Esophagus squamous epithelium (tissue), 5 donors: ENCODE measurements at regions not wholly inside any gene's neighbourhood (a gene's known extent, or its start where the extent isn't known, plus 50 kb on each side); places are given as distances from the start of the nearest gene placed in this dataset.
A peak's percentile ranks its signal among the peaks of the same experiment; 100 is the strongest.

Source experiments
- DNase-seq: peaks from one replicate; lab custom pipeline; 2025; lab: John Stamatoyannopoulos, UW
- H3K27ac ChIP-seq, 4 donors: fragments of 200-600 bp; sonication (generic); one replicate each; pipeline ENCODE4 v1.5.1; 2016 to 2019; ENCODE audit warnings: mild to moderate bottlenecking in 1 of 4
- H3K27me3 ChIP-seq, 4 donors: fragments of 200-600 bp; sonication (generic); 1 replicate in 3 of 4; 2 replicates in 1 of 4; pipeline versions ENCODE4 v1.5.1 to v1.6.0; 2017 to 2021; ENCODE audit warnings: antibody characterized with exemption in 1 of 4
- H3K36me3 ChIP-seq, 3 donors: fragments of 200-600 bp; sonication (generic); one replicate each; pipeline ENCODE4 v1.5.1; 2016 to 2019
- H3K4me1 ChIP-seq, 3 donors: fragments of 200-600 bp; sonication (generic); one replicate each; pipeline ENCODE4 v1.5.1; 2017 to 2019
- H3K4me3 ChIP-seq, 4 donors: fragments of 200-600 bp; sonication (generic); 1 replicate in 3 of 4; 2 replicates in 1 of 4; pipeline ENCODE4 v1.5.1; 2016 to 2019; ENCODE audit warnings: mild to moderate bottlenecking in 2 of 4, moderate library complexity in 1 of 4
- H3K9me3 ChIP-seq, 3 donors: fragments of 200-600 bp; sonication (generic); one replicate each; pipeline ENCODE4 v1.5.1; 2016 to 2019
- CTCF ChIP-seq, 6 experiments: fragments of 450-650 bp in 4 of 6; fragments of 200-600 bp in 2 of 6; sonication (generic) in 2 of 6; IDR thresholded peaks; one replicate each; pipeline ENCODE4 v1.5.1; 2016 to 2019; ENCODE audit warnings: antibody characterized with exemption in 6 of 6, mild to moderate bottlenecking in 4 of 6, moderate library complexity in 4 of 6
- POLR2A ChIP-seq, 4 donors: fragments of 450-650 bp; IDR thresholded peaks; one replicate each; pipeline ENCODE4 v1.6.1; 2017; ENCODE audit warnings: antibody characterized with exemption in 4 of 4, mild to moderate bottlenecking in 4 of 4, moderate library complexity in 3 of 4
- WGBS, 2 donors: methylation state at CpG; one replicate each; pipeline ENCODE4 v1.1.5; 2018; 5-methylcytosine and 5-hydroxymethylcytosine counted together
- intact Hi-C: fragments of 100-400 bp; cut with DNase I; formaldehyde crosslinking; loops from one replicate; pipeline ENCODE4 v1.15.0; 2022
- donor health status: DM: yes; HTN: yes; CAD: no.

- intact Hi-C loops = no loop called here
- Histone ChIP-seq H3K4me1 (no peaks in the 10 kb centered on the region), H3K36me3 (no peaks in the 10 kb centered on the region), H3K9me3 (peaks cover 0 to 5% (median 0%) of the 10 kb centered on the region in 3 donors), H3K27me3 (no peaks in the 10 kb centered on the region), H3K4me3 (no peak overlapping the region), H3K27ac (no peak overlapping the region)
- TF ChIP-seq POLR2A (IDR thresholded peaks at IDR 0.05) = no peak
- TF ChIP-seq CTCF (IDR thresholded peaks at IDR 0.05) = no peak
- no peak for DNase-seq
These were observed 115.7 kb upstream of the MPDZ start for GRCh38 chr9:13395156-13395555.

- Histone ChIP-seq H3K9me3 (peaks cover 0 to 6% (median 0%) of the 10 kb centered on the region in 3 donors), H3K4me1 (no peaks in the 10 kb centered on the region), H3K27ac (peak overlapping the region in 3 of 4 donors; percentile 20 to 74 (median 38)), H3K4me3 (no peak overlapping the region), H3K27me3 (no peaks in the 10 kb centered on the region), H3K36me3 (no peaks in the 10 kb centered on the region)
- WGBS, 2 donors = 45 to 58% methylated on average over 1 of the region's 1 CpG
- intact Hi-C loops = no loop called here
- no peak for DNase-seq
- TF ChIP-seq CTCF (IDR thresholded peaks at IDR 0.05) (no peak), POLR2A (IDR thresholded peaks at IDR 0.05) (no peak)
These were observed 108.7 kb upstream of the MPDZ start for GRCh38 chr9:13388157-13388556.

- H3K27me3 ChIP-seq = no peaks in the 10 kb centered on the region
- no peaks in the 10 kb centered on the region for H3K4me1 ChIP-seq
- H3K9me3 ChIP-seq = peaks cover 0 to 6% (median 0%) of the 10 kb centered on the region in 3 donors
- intact Hi-C loops = no loop called here
- 52 to 59% methylated on average over 3 of the region's 3 CpGs for WGBS, 2 donors
- DNase-seq = no peak
- peak overlapping the region in 3 of 4 donors; percentile 20 to 74 (median 38) for H3K27ac ChIP-seq
- no peak overlapping the region for H3K4me3 ChIP-seq
- TF ChIP-seq POLR2A (IDR thresholded peaks at IDR 0.05) = no peak
- no peak for TF ChIP-seq CTCF (IDR thresholded peaks at IDR 0.05)
- no peaks in the 10 kb centered on the region for H3K36me3 ChIP-seq
These were observed 108.2 kb upstream of the MPDZ start for GRCh38 chr9:13387734-13388067.

GRCh38 chr9:13386935-13387733, 107.6 kb upstream of the MPDZ start:
- H3K9me3 ChIP-seq = peaks cover 0 to 6% (median 0%) of the 10 kb centered on the region in 3 donors
- H3K36me3 ChIP-seq = no peaks in the 10 kb centered on the region
- intact Hi-C loops = no loop called here
- H3K27ac ChIP-seq = peak overlapping the region in 3 of 4 donors; percentile 20 to 74 (median 38)
- no peak for DNase-seq
- TF ChIP-seq CTCF (IDR thresholded peaks at IDR 0.05) (no peak), POLR2A (IDR thresholded peaks at IDR 0.05) (no peak)
- no peak overlapping the region for H3K4me3 ChIP-seq
- no peaks in the 10 kb centered on the region for H3K4me1 ChIP-seq
- no peaks in the 10 kb centered on the region for H3K27me3 ChIP-seq
- WGBS, 2 donors = 65 to 66% methylated on average over 4 of the region's 4 CpGs

GRCh38 chr9:13386316-13386715, 106.8 kb upstream of the MPDZ start:
- WGBS, 2 donors = 77 to 83% methylated on average over 2 of the region's 2 CpGs
- Histone ChIP-seq H3K4me3 (no peak overlapping the region), H3K27ac (peak overlapping the region in 2 of 4 donors; percentile 7 to 47), H3K9me3 (peaks cover 0 to 6% (median 0%) of the 10 kb centered on the region in 3 donors), H3K27me3 (no peaks in the 10 kb centered on the region), H3K36me3 (no peaks in the 10 kb centered on the region), H3K4me1 (no peaks in the 10 kb centered on the region)
- DNase-seq = no peak
- TF ChIP-seq POLR2A (IDR thresholded peaks at IDR 0.05) (no peak), CTCF (IDR thresholded peaks at IDR 0.05) (no peak)
- intact Hi-C loops = no loop called here
